ENCODE measurements at regions not wholly inside any gene's neighbourhood (a gene's known extent, or its start where the extent isn't known, plus 50 kb on each side); places are given as distances from the start of the nearest gene placed in this dataset.

DNA sequence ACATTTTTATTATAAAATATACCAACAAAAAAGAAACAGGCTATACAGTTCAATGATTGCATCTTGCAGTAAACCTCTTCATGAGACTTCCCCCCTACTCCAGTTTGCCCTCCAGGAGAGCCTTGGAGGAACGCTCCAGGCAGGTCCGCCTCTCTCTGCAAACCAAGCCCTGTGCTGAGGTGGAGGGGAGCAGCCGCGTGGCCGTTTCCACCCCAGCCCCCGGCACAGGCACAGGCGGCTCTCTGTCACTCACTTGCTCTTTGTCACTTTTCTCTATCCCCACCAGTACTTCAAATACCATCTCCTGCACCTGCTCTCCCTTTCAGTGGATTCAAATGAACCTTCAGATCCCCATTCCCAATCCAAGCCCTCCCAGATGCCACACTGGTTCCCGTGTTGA lies 479.9 kb downstream of the OCA2 start:
- DNase-seq (ENCODE audit: low read depth in 3 of 3), result no peak

- DNase-seq (ENCODE audit: low read depth in 3 of 3), result no peak
Measured at GRCh38 chr15:27617013-27617412, 482.1 kb downstream of the OCA2 start.

DNA sequence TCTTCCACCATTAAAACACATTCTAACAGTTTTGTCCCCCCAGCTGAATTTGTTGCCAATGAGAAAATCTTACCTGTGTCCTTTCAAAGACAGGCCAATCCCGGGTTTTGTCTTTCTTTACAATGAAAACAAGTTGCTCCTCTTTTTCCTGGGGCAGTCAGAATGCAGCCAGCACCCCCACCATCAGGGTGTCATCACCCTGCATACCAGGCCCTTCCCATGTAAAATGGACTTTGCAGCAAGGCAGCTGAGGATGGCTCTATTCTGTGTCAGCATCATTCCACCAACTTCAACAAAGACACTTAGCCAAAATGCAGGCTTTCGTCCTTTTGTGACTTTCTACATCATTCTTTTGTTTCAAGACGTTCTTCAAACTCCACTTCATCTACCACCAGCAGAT lies 490.9 kb downstream of the OCA2 start:
- DNase-seq (ENCODE audit: low read depth in 3 of 3), result no peak

GRCh38 chr15:27601239-27601960 lies 497.7 kb downstream of the OCA2 start:
- DNase-seq (ENCODE audit: low read depth in 3 of 3), result no peak

DNA sequence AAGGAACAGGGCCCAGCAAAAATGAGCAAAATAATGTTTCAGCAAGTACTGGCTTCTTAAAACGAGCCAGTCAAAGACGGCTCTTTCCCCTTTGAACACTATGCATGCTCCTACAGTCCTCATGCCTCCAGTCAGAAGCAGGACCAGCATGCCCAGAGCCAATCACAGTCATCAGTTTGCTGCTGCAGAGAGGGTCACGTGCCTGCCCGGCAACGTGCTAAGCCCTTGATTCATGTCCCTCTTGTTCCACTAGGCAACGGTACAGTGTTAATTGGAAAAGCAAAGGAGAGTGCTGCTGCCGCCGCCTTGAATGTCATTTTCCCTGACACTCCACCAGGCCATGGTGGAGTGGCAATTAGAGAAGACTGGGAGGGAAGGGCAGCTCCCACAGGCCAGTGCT lies 500.1 kb downstream of the OCA2 start:
- DNase-seq (ENCODE audit: low read depth in 3 of 3), result no peak

- no peak for DNase-seq (ENCODE audit: low read depth in 3 of 3)
Measured at GRCh38 chr15:27598251-27599009, 500.7 kb downstream of the OCA2 start.

- no peak for DNase-seq (ENCODE audit: low read depth in 3 of 3)
Measured at GRCh38 chr15:27595211-27595610, 503.9 kb downstream of the OCA2 start.

GRCh38 chr15:27592036-27592760 lies 506.9 kb downstream of the OCA2 start:
- DNase-seq (ENCODE audit: low read depth in 3 of 3), result no peak

All from stimulated activated CD4-positive, alpha-beta T cell treated with anti-CD3 and anti-CD28 coated beads, TNF-alpha, amount 100 ng/mL, for 48 hours (primary cell).